Panc1 (cell line): ENCODE measurements at regions not wholly inside any gene's neighbourhood (a gene's known extent, or its start where the extent isn't known, plus 50 kb on each side); places are given as distances from the start of the nearest gene placed in this dataset.

Experiments
- ATAC-seq: fragments of 200-7000 bp; cut with Tn5 transposase; 2 replicates; pipeline ENCODE4 v1.9.1; 2020; ENCODE audit warnings: mild to moderate bottlenecking, moderate library complexity
- BruUV-seq: library from RNA; stranded (reverse); fragments of 400-500 nt; replicated peaks from 2 replicates; lab custom pipeline; 2021; lab: Mats Ljungman, UMichigan
- CTCF ChIA-PET: fragments of 300-600 bp; sonication (Branson Sonifier 250); formaldehyde crosslinking; loops from one replicate; lab custom pipeline; 2022; ENCODE audit warnings: antibody characterized with exemption; lab: Charles Lee
- POLR2A ChIA-PET: fragments of 300-600 bp; sonication (Branson Sonifier 250); formaldehyde crosslinking; loops from one replicate; lab custom pipeline; 2022; ENCODE audit warnings: antibody characterized with exemption; lab: Charles Lee
- DNase-seq: peaks from one replicate; pipeline ENCODE4 v3.0.0-alpha.2; 2010; ENCODE audit warnings: low read depth, low spot score
- H3K27ac ChIP-seq: 2 replicates; pipeline ENCODE4 v1.5.1; 2011; ENCODE audit warnings: mild to moderate bottlenecking, low read length, inconsistent platforms
- H3K27me3 ChIP-seq: fragments of 200-500 bp; sonication (Bioruptor generic); 2 replicates; pipeline ENCODE4 v1.6.0; 2014; ENCODE audit warnings: low read length, inconsistent platforms; ENCODE audit not compliant: control insufficient read depth, insufficient read depth
- H3K36me3 ChIP-seq: fragments of 200-500 bp; sonication (Bioruptor generic); 2 replicates; pipeline ENCODE4 v1.5.1; 2014; ENCODE audit warnings: inconsistent platforms, mild to moderate bottlenecking, low read length, moderate library complexity; ENCODE audit not compliant: control insufficient read depth, insufficient read depth
- H3K4me1 ChIP-seq: 2 replicates; pipeline ENCODE4 v1.5.1; 2011; ENCODE audit warnings: inconsistent platforms, mild to moderate bottlenecking, low read length, moderate library complexity; ENCODE audit not compliant: control insufficient read depth, insufficient read depth
- H3K4me3 ChIP-seq, 2 experiments: 2 replicates each; pipeline ENCODE4 v1.5.1; 2011 to 2012; ENCODE audit warnings: low read depth in 2 of 2, low read length in 2 of 2, mild to moderate bottlenecking in 2 of 2, inconsistent platforms in 1 of 2, moderate library complexity in 1 of 2
- H3K9me3 ChIP-seq: fragments of 200-500 bp; sonication (Bioruptor generic); 2 replicates; pipeline ENCODE4 v1.5.1; 2014; ENCODE audit warnings: low read depth, mild to moderate bottlenecking, inconsistent platforms, low read length, moderate library complexity; ENCODE audit not compliant: control insufficient read depth, insufficient read depth
- POLR2AphosphoS5 ChIP-seq: IDR thresholded peaks from 2 replicates; pipeline ENCODE4 v1.6.1; 2012; ENCODE audit warnings: mild to moderate bottlenecking, low read depth, low read length, moderate library complexity
- SIN3A ChIP-seq: IDR thresholded peaks from 2 replicates; pipeline ENCODE4 v1.6.1; 2012; ENCODE audit warnings: low read depth, mild to moderate bottlenecking, low read length, moderate library complexity, borderline replicate concordance; ENCODE audit not compliant: insufficient read depth
- TCF7L2 ChIP-seq: IDR thresholded peaks from 2 replicates; pipeline ENCODE4 v1.6.1; 2011; ENCODE audit warnings: mild to moderate bottlenecking, low read depth, low read length, inconsistent platforms
- in situ Hi-C: cut with HindIII; loops from 2 replicates; pipeline ENCODE4 v1.10.0; 2016; ENCODE audit warnings: low sequenced_read_pairs, low pct_unique_long_range_greater_than_20kb
- intact Hi-C: fragments of 100-400 bp; cut with micrococcal nuclease; formaldehyde crosslinking; loops from one replicate; pipeline ENCODE4 v1.10.0; 2022; ENCODE audit not compliant: unreplicated experiment
- TF ChIP-seq, protein P1 (sequence below): fragments of 450-650 bp; IDR thresholded peaks from 2 replicates; pipeline ENCODE4 v1.5.1; 2017; ENCODE audit warnings: mild to moderate bottlenecking
- TF ChIP-seq, protein P2 (sequence below), 2 experiments: IDR thresholded peaks; 2 replicates each; pipeline ENCODE4 v1.6.1; 2011 to 2012; ENCODE audit warnings: low read depth in 2 of 2, control low read depth in 1 of 2, low read length in 1 of 2, mild to moderate bottlenecking in 1 of 2, moderate library complexity in 1 of 2; ENCODE audit not compliant: insufficient read depth in 1 of 2

DNA sequence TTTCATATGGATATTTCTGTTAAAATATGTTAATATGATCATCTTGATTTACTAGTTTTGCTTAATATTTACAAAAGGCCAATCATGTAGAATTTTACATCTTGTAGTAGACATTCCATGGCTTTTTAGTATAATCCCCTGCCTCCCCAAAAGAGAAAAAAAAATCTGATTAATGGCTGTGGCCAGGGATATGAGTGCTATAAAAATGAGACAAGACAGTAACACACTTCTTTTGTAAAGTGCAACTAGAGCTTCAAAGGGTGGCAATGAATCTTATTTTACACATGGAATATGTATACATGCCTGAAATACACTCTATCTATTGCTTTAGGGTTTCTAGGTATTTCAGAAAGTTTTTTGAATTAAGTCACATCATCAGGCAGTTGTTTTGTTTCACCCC, 112.2 kb upstream of the NANOGP8 start:
- Histone ChIP-seq H3K4me1 (no peaks in the 10 kb centered on the region), H3K4me3 (no peak overlapping the region), H3K27me3 (no peaks in the 10 kb centered on the region), H3K36me3 (no peaks in the 10 kb centered on the region), H3K27ac (no peak overlapping the region), H3K9me3 (no peaks in the 10 kb centered on the region)
- intact Hi-C loops (no loop called here), in situ Hi-C loops (no loop called here)
- CTCF ChIA-PET, result no interaction called here
- POLR2A ChIA-PET, result no interaction called here
- no TSS peak for BruUV-seq
- DNase-seq (no peak), ATAC-seq (no peak)
- TF ChIP-seq POLR2AphosphoS5, result no peak
- TF ChIP-seq, protein P1, sequence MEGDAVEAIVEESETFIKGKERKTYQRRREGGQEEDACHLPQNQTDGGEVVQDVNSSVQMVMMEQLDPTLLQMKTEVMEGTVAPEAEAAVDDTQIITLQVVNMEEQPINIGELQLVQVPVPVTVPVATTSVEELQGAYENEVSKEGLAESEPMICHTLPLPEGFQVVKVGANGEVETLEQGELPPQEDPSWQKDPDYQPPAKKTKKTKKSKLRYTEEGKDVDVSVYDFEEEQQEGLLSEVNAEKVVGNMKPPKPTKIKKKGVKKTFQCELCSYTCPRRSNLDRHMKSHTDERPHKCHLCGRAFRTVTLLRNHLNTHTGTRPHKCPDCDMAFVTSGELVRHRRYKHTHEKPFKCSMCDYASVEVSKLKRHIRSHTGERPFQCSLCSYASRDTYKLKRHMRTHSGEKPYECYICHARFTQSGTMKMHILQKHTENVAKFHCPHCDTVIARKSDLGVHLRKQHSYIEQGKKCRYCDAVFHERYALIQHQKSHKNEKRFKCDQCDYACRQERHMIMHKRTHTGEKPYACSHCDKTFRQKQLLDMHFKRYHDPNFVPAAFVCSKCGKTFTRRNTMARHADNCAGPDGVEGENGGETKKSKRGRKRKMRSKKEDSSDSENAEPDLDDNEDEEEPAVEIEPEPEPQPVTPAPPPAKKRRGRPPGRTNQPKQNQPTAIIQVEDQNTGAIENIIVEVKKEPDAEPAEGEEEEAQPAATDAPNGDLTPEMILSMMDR, result no peak
- no peak for TF ChIP-seq SIN3A
- TF ChIP-seq TCF7L2, result no peak

DNA sequence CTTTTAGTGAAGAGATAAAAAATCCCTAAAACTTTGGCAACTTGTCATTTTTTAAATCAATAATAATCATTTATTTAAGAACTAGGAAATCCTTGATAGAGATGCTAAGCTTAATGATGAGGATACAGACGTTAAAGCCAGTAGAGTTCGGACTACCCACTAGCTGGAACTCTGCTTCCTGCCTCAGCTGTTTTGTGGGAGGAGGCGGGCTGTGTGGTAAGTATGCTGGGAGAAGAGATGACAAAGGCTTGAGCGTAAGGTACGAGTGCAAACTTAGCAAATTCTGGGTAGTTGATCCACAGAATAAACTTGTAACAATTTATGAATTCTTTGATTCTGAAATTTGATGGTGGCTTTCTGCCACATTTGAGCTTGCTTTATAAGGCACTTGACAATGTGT, 111.2 kb upstream of the NANOGP8 start:
- Histone ChIP-seq H3K4me3 (no peak overlapping the region), H3K4me1 (no peaks in the 10 kb centered on the region), H3K27ac (no peak overlapping the region), H3K9me3 (no peaks in the 10 kb centered on the region), H3K36me3 (no peaks in the 10 kb centered on the region), H3K27me3 (no peaks in the 10 kb centered on the region)
- POLR2A ChIA-PET, result no interaction called here
- TF ChIP-seq, protein P2, sequence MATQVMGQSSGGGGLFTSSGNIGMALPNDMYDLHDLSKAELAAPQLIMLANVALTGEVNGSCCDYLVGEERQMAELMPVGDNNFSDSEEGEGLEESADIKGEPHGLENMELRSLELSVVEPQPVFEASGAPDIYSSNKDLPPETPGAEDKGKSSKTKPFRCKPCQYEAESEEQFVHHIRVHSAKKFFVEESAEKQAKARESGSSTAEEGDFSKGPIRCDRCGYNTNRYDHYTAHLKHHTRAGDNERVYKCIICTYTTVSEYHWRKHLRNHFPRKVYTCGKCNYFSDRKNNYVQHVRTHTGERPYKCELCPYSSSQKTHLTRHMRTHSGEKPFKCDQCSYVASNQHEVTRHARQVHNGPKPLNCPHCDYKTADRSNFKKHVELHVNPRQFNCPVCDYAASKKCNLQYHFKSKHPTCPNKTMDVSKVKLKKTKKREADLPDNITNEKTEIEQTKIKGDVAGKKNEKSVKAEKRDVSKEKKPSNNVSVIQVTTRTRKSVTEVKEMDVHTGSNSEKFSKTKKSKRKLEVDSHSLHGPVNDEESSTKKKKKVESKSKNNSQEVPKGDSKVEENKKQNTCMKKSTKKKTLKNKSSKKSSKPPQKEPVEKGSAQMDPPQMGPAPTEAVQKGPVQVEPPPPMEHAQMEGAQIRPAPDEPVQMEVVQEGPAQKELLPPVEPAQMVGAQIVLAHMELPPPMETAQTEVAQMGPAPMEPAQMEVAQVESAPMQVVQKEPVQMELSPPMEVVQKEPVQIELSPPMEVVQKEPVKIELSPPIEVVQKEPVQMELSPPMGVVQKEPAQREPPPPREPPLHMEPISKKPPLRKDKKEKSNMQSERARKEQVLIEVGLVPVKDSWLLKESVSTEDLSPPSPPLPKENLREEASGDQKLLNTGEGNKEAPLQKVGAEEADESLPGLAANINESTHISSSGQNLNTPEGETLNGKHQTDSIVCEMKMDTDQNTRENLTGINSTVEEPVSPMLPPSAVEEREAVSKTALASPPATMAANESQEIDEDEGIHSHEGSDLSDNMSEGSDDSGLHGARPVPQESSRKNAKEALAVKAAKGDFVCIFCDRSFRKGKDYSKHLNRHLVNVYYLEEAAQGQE (IDR thresholded peaks at IDR 0.05; ENCODE audit: insufficient read depth in 1 of 2, low read depth in 2 of 2, low read length in 1 of 2), result no peak
- TF ChIP-seq POLR2AphosphoS5, result no peak
- TF ChIP-seq, protein P1, result no peak
- TF ChIP-seq TCF7L2, result no peak
- in situ Hi-C loops, result no loop called here
- DNase-seq, result no peak
- CTCF ChIA-PET, result no interaction called here
- no TSS peak for BruUV-seq
- intact Hi-C loops, result no loop called here
- no peak for ATAC-seq

DNA sequence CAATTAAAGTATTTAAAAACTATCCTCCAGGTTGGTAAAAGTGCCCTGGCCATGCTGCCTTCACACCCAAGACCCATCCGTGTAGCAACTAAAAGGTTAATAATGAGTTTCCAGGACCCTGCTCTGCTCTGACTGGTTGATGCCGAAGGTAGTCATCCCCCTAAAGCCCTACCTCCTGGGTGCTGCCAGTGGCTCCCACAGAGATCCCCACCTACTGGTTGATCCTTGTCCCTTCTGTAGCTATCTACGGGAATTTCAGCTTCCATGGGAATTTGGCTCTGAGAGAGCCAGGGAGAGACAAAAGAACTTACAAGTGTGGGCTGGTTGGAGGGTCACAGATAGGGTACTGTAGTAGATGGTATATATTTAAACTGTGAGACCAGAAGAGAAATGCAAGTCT, 110.6 kb upstream of the NANOGP8 start:
- ChIA-PET CTCF (no interaction called here), POLR2A (no interaction called here)
- ATAC-seq (no peak), DNase-seq (no peak)
- Histone ChIP-seq H3K9me3 (no peaks in the 10 kb centered on the region), H3K36me3 (no peaks in the 10 kb centered on the region), H3K4me3 (no peak overlapping the region), H3K27me3 (no peaks in the 10 kb centered on the region), H3K27ac (no peak overlapping the region), H3K4me1 (no peaks in the 10 kb centered on the region)
- intact Hi-C loops (no loop called here), in situ Hi-C loops (no loop called here)
- TF ChIP-seq, protein P1, result no peak
- TF ChIP-seq SIN3A (no peak), TCF7L2 (no peak)
- TF ChIP-seq, protein P2 (IDR thresholded peaks at IDR 0.05; ENCODE audit: insufficient read depth in 1 of 2, low read depth in 2 of 2, low read length in 1 of 2), result no peak
- no TSS peak for BruUV-seq
